Natural killer cell (primary cell): ENCODE measurements at regions not wholly inside any gene's neighbourhood (a gene's known extent, or its start where the extent isn't known, plus 50 kb on each side); places are given as distances from the start of the nearest gene placed in this dataset.

Source experiments
- ATAC-seq, 3 donors: fragments of 150-1000 bp in 2 of 3; fragments of 200-7000 bp in 1 of 3; cut with Tn5 transposase; 1 replicate in 1 of 3; 2 replicates in 2 of 3; pipeline ENCODE4 v1.10.0; 2021; ENCODE audit warnings: mild to moderate bottlenecking in 2 of 3, moderate library complexity in 2 of 3
- DNase-seq, 2 donors: peaks; one replicate each; pipeline versions ENCODE4 v3.0.0 to v3.0.0-alpha.2; 2013 to 2021; ENCODE audit warnings: mixed read lengths in 1 of 2
- H3K27ac ChIP-seq: one replicate; pipeline ENCODE4 v1.5.1; 2013; ENCODE audit warnings: mild to moderate bottlenecking, low read length
- H3K27me3 ChIP-seq: one replicate; pipeline ENCODE4 v1.6.1; 2013; ENCODE audit warnings: low read length; ENCODE audit not compliant: control insufficient read depth, insufficient read depth
- H3K36me3 ChIP-seq: one replicate; pipeline ENCODE4 v1.6.1; 2013; ENCODE audit warnings: low read length; ENCODE audit not compliant: control insufficient read depth, insufficient read depth
- H3K4me1 ChIP-seq: one replicate; pipeline ENCODE4 v1.6.1; 2013; ENCODE audit warnings: low read length; ENCODE audit not compliant: control insufficient read depth, insufficient read depth
- H3K4me3 ChIP-seq: one replicate; pipeline ENCODE4 v1.5.1; 2013; ENCODE audit warnings: low read length
- H3K9me3 ChIP-seq: one replicate; pipeline ENCODE4 v1.6.1; 2013; ENCODE audit warnings: low read length; ENCODE audit not compliant: control insufficient read depth, insufficient read depth
- H3K27ac Mint-ChIP-seq, 2 donors: one replicate each; pipeline ENCODE4 v1.8.0; 2022; ENCODE audit warnings: mild to moderate bottlenecking in 2 of 2, mixed read lengths in 2 of 2, moderate library complexity in 1 of 2
- H3K27me3 Mint-ChIP-seq, 2 donors: one replicate each; pipeline ENCODE4 v1.8.0; 2022; ENCODE audit warnings: low read depth in 2 of 2, mixed read lengths in 2 of 2
- H3K36me3 Mint-ChIP-seq: one replicate; pipeline ENCODE4 v1.8.0; 2022; ENCODE audit warnings: mixed read lengths
- H3K4me1 Mint-ChIP-seq, 2 donors: one replicate each; pipeline ENCODE4 v1.8.0; 2022; ENCODE audit warnings: mixed read lengths in 2 of 2
- H3K4me3 Mint-ChIP-seq: one replicate; pipeline ENCODE4 v1.8.0; 2022; ENCODE audit warnings: mild to moderate bottlenecking, moderate library complexity, mixed read lengths
- H3K9me3 Mint-ChIP-seq, 2 donors: one replicate each; pipeline ENCODE4 v1.8.0; 2022; ENCODE audit warnings: mixed read lengths in 2 of 2
- CTCF ChIP-seq: fragments of 200-600 bp; IDR thresholded peaks from one replicate; pipeline ENCODE4 v1.8.0; 2022; ENCODE audit warnings: antibody characterized with exemption
- WGBS: methylation state at CpG from one replicate; pipeline ENCODE4 v1.1.7; 2013; ENCODE audit warnings: missing lambda C conversion rate; ENCODE audit not compliant: insufficient coverage; 5-methylcytosine and 5-hydroxymethylcytosine counted together
- intact Hi-C: fragments of 100-400 bp; cut with micrococcal nuclease; formaldehyde crosslinking; loops from one replicate; pipeline ENCODE4 v1.14.2; 2022

- no peak for TF ChIP-seq CTCF
- no peak overlapping the region for H3K27ac Mint-ChIP-seq
- H3K9me3 ChIP-seq: peaks cover under 1% of the 10 kb centered on the region
- no peaks in the 10 kb centered on the region for H3K27me3 Mint-ChIP-seq
- intact Hi-C loops: no loop called here
- H3K9me3 Mint-ChIP-seq: peaks cover under 1 to 3% of the 10 kb centered on the region in 2 donors
- ATAC-seq (no peak), DNase-seq (no peak)
- no peaks in the 10 kb centered on the region for H3K4me1 ChIP-seq
- H3K4me1 Mint-ChIP-seq: no peaks in the 10 kb centered on the region
- no peaks in the 10 kb centered on the region for H3K36me3 Mint-ChIP-seq
- H3K27ac ChIP-seq: no peak overlapping the region
- H3K4me3 ChIP-seq: no peak overlapping the region
- no peaks in the 10 kb centered on the region for H3K27me3 ChIP-seq
- no peaks in the 10 kb centered on the region for H3K36me3 ChIP-seq
- no peak overlapping the region for H3K4me3 Mint-ChIP-seq
Measured at GRCh38 chr2:219789476-219789875, 162.0 kb downstream of the SLC4A3 start.

- 94% methylated on average over 3 of the region's 4 CpGs for WGBS
- intact Hi-C loops: no loop called here
- Histone ChIP-seq H3K27ac (no peak overlapping the region), H3K27me3 (no peaks in the 10 kb centered on the region), H3K9me3 (no peaks in the 10 kb centered on the region), H3K36me3 (no peaks in the 10 kb centered on the region), H3K4me3 (no peak overlapping the region), H3K4me1 (no peaks in the 10 kb centered on the region)
- ATAC-seq (no peak), DNase-seq (no peak)
- H3K27me3 Mint-ChIP-seq: no peaks in the 10 kb centered on the region
- H3K4me3 Mint-ChIP-seq: no peak overlapping the region
- no peaks in the 10 kb centered on the region for H3K36me3 Mint-ChIP-seq
- H3K9me3 Mint-ChIP-seq: peaks cover 2 to 3% of the 10 kb centered on the region in 2 donors
- no peak for TF ChIP-seq CTCF
- no peak overlapping the region for H3K27ac Mint-ChIP-seq
- H3K4me1 Mint-ChIP-seq: no peaks in the 10 kb centered on the region
Measured at GRCh38 chr2:219792446-219792845, 165.0 kb downstream of the SLC4A3 start.

- H3K27me3 Mint-ChIP-seq: no peaks in the 10 kb centered on the region
- H3K27ac ChIP-seq: no peak overlapping the region
- no peaks in the 10 kb centered on the region for H3K4me1 ChIP-seq
- no peaks in the 10 kb centered on the region for H3K4me1 Mint-ChIP-seq
- no peaks in the 10 kb centered on the region for H3K27me3 ChIP-seq
- H3K36me3 Mint-ChIP-seq: no peaks in the 10 kb centered on the region
- H3K36me3 ChIP-seq: no peaks in the 10 kb centered on the region
- H3K4me3 ChIP-seq: no peak overlapping the region
- ATAC-seq: no peak
- WGBS: 90% methylated on average over 2 of the region's 2 CpGs
- intact Hi-C loops: no loop called here
- no peak for DNase-seq
- TF ChIP-seq CTCF: no peak
- no peaks in the 10 kb centered on the region for H3K9me3 ChIP-seq
- H3K9me3 Mint-ChIP-seq: peaks cover 0 to 2% of the 10 kb centered on the region in 2 donors
- H3K27ac Mint-ChIP-seq: no peak overlapping the region
- no peak overlapping the region for H3K4me3 Mint-ChIP-seq
Measured at GRCh38 chr2:219798430-219798829, 171.0 kb downstream of the SLC4A3 start.

- no peaks in the 10 kb centered on the region for H3K4me1 ChIP-seq
- no peaks in the 10 kb centered on the region for H3K27me3 Mint-ChIP-seq
- no peaks in the 10 kb centered on the region for H3K36me3 ChIP-seq
- no peak overlapping the region for H3K27ac Mint-ChIP-seq
- H3K9me3 ChIP-seq: no peaks in the 10 kb centered on the region
- TF ChIP-seq CTCF: no peak
- intact Hi-C loops: no loop called here
- H3K4me3 ChIP-seq: no peak overlapping the region
- H3K4me1 Mint-ChIP-seq: no peaks in the 10 kb centered on the region
- H3K27ac ChIP-seq: no peak overlapping the region
- H3K27me3 ChIP-seq: no peaks in the 10 kb centered on the region
- H3K36me3 Mint-ChIP-seq: no peaks in the 10 kb centered on the region
- H3K4me3 Mint-ChIP-seq: no peak overlapping the region
- 52% methylated on average over 2 of the region's 2 CpGs for WGBS
- peaks cover 0 to 2% of the 10 kb centered on the region in 2 donors for H3K9me3 Mint-ChIP-seq
- DNase-seq (no peak), ATAC-seq (no peak)
Measured at GRCh38 chr2:219803294-219803693, 175.9 kb downstream of the SLC4A3 start.
